IMR-90 (cell line): ENCODE measurements at regions not wholly inside any gene's neighbourhood (a gene's known extent, or its start where the extent isn't known, plus 50 kb on each side); places are given as distances from the start of the nearest gene placed in this dataset.

Experiments
- ATAC-seq: fragments of 200-7000 bp; cut with Tn5 transposase; 2 replicates; pipeline ENCODE4 v1.9.1; 2020; ENCODE audit warnings: low read depth, mild to moderate bottlenecking, moderate library complexity
- BruUV-seq: library from RNA; stranded (reverse); fragments of 400-500 nt; replicated peaks from 2 replicates; lab custom pipeline; 2021; lab: Mats Ljungman, UMichigan
- CTCF ChIA-PET: fragments of 300-600 bp; formaldehyde crosslinking; extraction: SDS; loops from one replicate; lab custom pipeline; 2021; ENCODE audit warnings: antibody characterized with exemption; lab: Yijun Ruan, JAX
- POLR2A ChIA-PET: fragments of 300-600 bp; sonication (Branson Sonifier 250); formaldehyde crosslinking; loops from one replicate; lab custom pipeline; 2022; ENCODE audit warnings: antibody characterized with exemption; ENCODE audit not compliant: unreplicated experiment; lab: Charles Lee
- DNase-seq: peaks from one replicate; pipeline ENCODE4 v3.0.0; 2013
- H2AFZ ChIP-seq: replicated peaks from 2 replicates; pipeline ENCODE3; 2013; ENCODE audit warnings: low read length, mild to moderate bottlenecking; ENCODE audit not compliant: poor library complexity
- H2AK5ac ChIP-seq: 2 replicates; pipeline ENCODE4 v1.6.1; 2013; ENCODE audit warnings: low read depth, low read length, inconsistent platforms
- H2AK9ac ChIP-seq: replicated peaks from 2 replicates; pipeline ENCODE3; 2013; ENCODE audit warnings: mild to moderate bottlenecking, low read depth, low read length, moderate library complexity; ENCODE audit not compliant: poor library complexity
- H2BK120ac ChIP-seq: 2 replicates; pipeline ENCODE4 v1.6.1; 2013; ENCODE audit warnings: low read depth, low read length, inconsistent platforms
- H2BK15ac ChIP-seq: 3 replicates; pipeline ENCODE4 v1.6.1; 2013; ENCODE audit warnings: low read depth, low read length, inconsistent platforms
- H2BK20ac ChIP-seq: 2 replicates; pipeline ENCODE4 v1.6.1; 2013; ENCODE audit warnings: low read depth, mild to moderate bottlenecking, inconsistent platforms, low read length, moderate library complexity
- H2BK5ac ChIP-seq: 2 replicates; pipeline ENCODE4 v1.6.1; 2013; ENCODE audit warnings: mild to moderate bottlenecking, low read depth, low read length, inconsistent platforms; ENCODE audit not compliant: poor library complexity, severe bottlenecking
- H3K14ac ChIP-seq: replicated peaks from 2 replicates; pipeline ENCODE4 v1.6.1; 2013; ENCODE audit warnings: low read depth, low read length, inconsistent platforms
- H3K18ac ChIP-seq: 2 replicates; pipeline ENCODE4 v1.6.1; 2013; ENCODE audit warnings: low read depth, low read length, control low read depth
- H3K23ac ChIP-seq: 2 replicates; pipeline ENCODE4 v1.6.1; 2013; ENCODE audit warnings: low read depth, low read length, inconsistent platforms
- H3K27ac ChIP-seq: 2 replicates; pipeline ENCODE4 v1.5.1; 2013; ENCODE audit warnings: mild to moderate bottlenecking, control low read depth, low read length; ENCODE audit not compliant: insufficient read depth
- H3K27me3 ChIP-seq: 2 replicates; pipeline ENCODE4 v1.6.1; 2013; ENCODE audit warnings: low read length; ENCODE audit not compliant: control insufficient read depth, insufficient read depth
- H3K36me3 ChIP-seq: 2 replicates; pipeline ENCODE4 v1.6.1; 2013; ENCODE audit warnings: low read length, mixed read lengths; ENCODE audit not compliant: control insufficient read depth, insufficient read depth
- H3K4ac ChIP-seq: 2 replicates; pipeline ENCODE4 v1.6.1; 2013; ENCODE audit warnings: low read depth, low read length, inconsistent platforms
- H3K4me1 ChIP-seq: 2 replicates; pipeline ENCODE4 v1.6.1; 2013; ENCODE audit warnings: low read length, mixed read lengths; ENCODE audit not compliant: control insufficient read depth, insufficient read depth
- H3K4me2 ChIP-seq: 2 replicates; pipeline ENCODE4 v1.6.1; 2013; ENCODE audit warnings: low read depth, mild to moderate bottlenecking, control low read depth, low read length, moderate library complexity
- H3K4me3 ChIP-seq: 2 replicates; pipeline ENCODE4 v1.5.1; 2013; ENCODE audit warnings: low read depth, mild to moderate bottlenecking, control low read depth, low read length, moderate library complexity; ENCODE audit not compliant: insufficient read depth
- H3K56ac ChIP-seq: 2 replicates; pipeline ENCODE4 v1.6.1; 2013; ENCODE audit warnings: low read length, inconsistent platforms; ENCODE audit not compliant: insufficient read depth; ENCODE audit errors: extremely low read depth
- H3K79me1 ChIP-seq, 2 experiments: 2 replicates each; pipeline ENCODE4 v1.6.1; 2013; ENCODE audit warnings: low read length in 2 of 2, inconsistent platforms in 1 of 2, low read depth in 1 of 2
- H3K9ac ChIP-seq: 2 replicates; pipeline ENCODE4 v1.6.1; 2013; ENCODE audit warnings: low read depth, low read length, control low read depth
- H3K9me1 ChIP-seq: 2 replicates; pipeline ENCODE4 v1.6.1; 2013; ENCODE audit warnings: low read length, inconsistent platforms; ENCODE audit not compliant: insufficient read depth
- H3K9me3 ChIP-seq: 2 replicates; pipeline ENCODE4 v1.6.1; 2013; ENCODE audit warnings: low read length; ENCODE audit not compliant: control insufficient read depth, insufficient read depth
- H4K20me1 ChIP-seq: 2 replicates; pipeline ENCODE4 v1.6.1; 2013; ENCODE audit warnings: low read length, inconsistent platforms; ENCODE audit not compliant: insufficient read depth
- H4K5ac ChIP-seq: 2 replicates; pipeline ENCODE4 v1.6.1; 2013; ENCODE audit warnings: mild to moderate bottlenecking, low read depth, low read length, control low read depth
- H4K8ac ChIP-seq, 2 experiments: 2 replicates each; pipeline ENCODE4 v1.6.1; 2013; ENCODE audit warnings: low read depth in 2 of 2, low read length in 2 of 2, control low read depth in 1 of 2, inconsistent platforms in 1 of 2
- H4K91ac ChIP-seq: 2 replicates; pipeline ENCODE4 v1.6.1; 2013; ENCODE audit warnings: low read depth, low read length, inconsistent platforms; ENCODE audit not compliant: insufficient read depth
- CHD1 ChIP-seq: IDR thresholded peaks from 2 replicates; pipeline ENCODE4 v1.6.1; 2012; ENCODE audit warnings: low read depth, low read length, improper control_type of control experiment
- FOS ChIP-seq: fragments of 150-350 bp; IDR thresholded peaks from 2 replicates; pipeline ENCODE4 v1.6.1; 2016; ENCODE audit warnings: low read depth, low read length
- MAFK ChIP-seq: IDR thresholded peaks from 2 replicates; pipeline ENCODE4 v1.6.1; 2012; ENCODE audit warnings: low read depth, low read length, improper control_type of control experiment
- MAZ ChIP-seq: IDR thresholded peaks from 2 replicates; pipeline ENCODE4 v1.6.1; 2012; ENCODE audit warnings: low read depth, mild to moderate bottlenecking, low read length, improper control_type of control experiment, moderate library complexity, borderline replicate concordance
- NFE2L2 ChIP-seq: fragments of 150-350 bp; IDR thresholded peaks from 2 replicates; pipeline ENCODE4 v1.6.1; 2016; ENCODE audit warnings: low read depth, mild to moderate bottlenecking, low read length
- POLR2A ChIP-seq: IDR thresholded peaks from 2 replicates; pipeline ENCODE4 v1.6.1; 2012; ENCODE audit warnings: mild to moderate bottlenecking, low read depth, low read length
- RCOR1 ChIP-seq: IDR thresholded peaks from 2 replicates; pipeline ENCODE4 v1.6.1; 2012; ENCODE audit warnings: mild to moderate bottlenecking, low read length, improper control_type of control experiment; ENCODE audit not compliant: insufficient replicate concordance
- whole genome bisulfite sequencing, 2 experiments: methylation state at CpG; one replicate each; pipeline versions ENCODE4 v1.1.5 to v1.1.7; 2013; ENCODE audit warnings: missing lambda C conversion rate in 2 of 2; ENCODE audit not compliant: insufficient read length in 1 of 2; ENCODE audit errors: extremely low coverage in 2 of 2; 5-methylcytosine and 5-hydroxymethylcytosine counted together
- dilution Hi-C: fragments of 300-500 bp; cut with HindIII; formaldehyde crosslinking; loops from one replicate; pipeline ENCODE4 v1.14.3; 2018; ENCODE audit warnings: low sequenced_read_pairs; ENCODE audit not compliant: unreplicated experiment
- in situ Hi-C: fragments of 300-500 bp; cut with MboI; formaldehyde crosslinking; loops from 3 replicates; pipeline ENCODE4 v1.14.3; 2019; ENCODE audit warnings: low sequenced_read_pairs, inconsistent platforms, mixed read lengths
- intact Hi-C: fragments of 100-400 bp; cut with micrococcal nuclease; formaldehyde crosslinking; loops from 2 replicates; pipeline ENCODE4 v1.10.0; 2022
- TF ChIP-seq, protein P1 (sequence below): fragments of 150-350 bp; IDR thresholded peaks from 2 replicates; pipeline ENCODE4 v1.6.1; 2016; ENCODE audit warnings: low read depth, mild to moderate bottlenecking, low read length, moderate library complexity, borderline replicate concordance

DNA sequence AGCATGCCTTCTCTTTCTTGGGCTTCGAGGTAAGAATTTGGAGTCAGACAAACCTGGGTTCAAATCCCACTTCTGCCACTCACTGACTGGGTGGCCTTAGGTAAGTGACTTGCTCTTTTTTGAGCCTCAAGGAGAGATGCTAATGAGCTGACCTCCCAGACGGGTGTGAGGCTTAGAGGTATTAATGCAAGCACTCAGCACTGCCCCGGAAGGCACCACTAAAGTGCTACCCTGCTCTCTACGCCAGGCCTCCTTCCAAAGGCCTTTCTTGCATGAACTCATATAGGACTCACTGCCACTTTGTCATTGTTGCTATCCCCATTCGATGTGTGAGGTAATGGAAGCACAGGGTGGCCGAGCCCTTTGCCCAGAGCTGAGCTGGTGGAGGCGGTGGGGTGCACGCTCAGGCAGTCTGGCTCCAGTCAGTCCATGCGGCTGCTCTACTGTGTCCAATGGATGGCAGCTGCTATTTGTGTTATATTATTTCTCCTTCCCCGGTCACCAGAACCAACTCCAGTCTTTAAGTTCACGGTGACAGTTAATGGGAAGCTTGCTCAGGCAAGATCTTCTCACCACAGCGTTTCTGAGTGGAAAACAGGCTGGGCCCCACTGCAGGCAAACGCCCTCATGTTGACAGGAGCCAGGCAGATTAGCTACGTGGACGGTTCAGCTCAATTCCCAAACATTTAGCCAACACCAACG, 55.2 kb upstream of the MLN start:
- no peak overlapping the region for H3K4me2 ChIP-seq
- no peak overlapping the region for H3K27ac ChIP-seq
- no peaks in the 10 kb centered on the region for H3K9me3 ChIP-seq
- BruUV-seq, result no TSS peak
- ChIA-PET POLR2A (interaction anchor here (0.6 kb wide), 1 partner anchor 378 kb away, joined by 5 read pairs; the partner anchor contains the start of gene HMGA1), CTCF (no interaction called here)
- no peak overlapping the region for H3K18ac ChIP-seq
- H3K79me1 ChIP-seq, result no peaks in the 10 kb centered on the region
- ATAC-seq, result no peak
- no peaks in the 10 kb centered on the region for H4K20me1 ChIP-seq
- intact Hi-C loops (no loop called here), in situ Hi-C loops (no loop called here), dilution Hi-C loops (no loop called here)
- no peak overlapping the region for H3K9ac ChIP-seq
- no peak overlapping the region for H2BK15ac ChIP-seq
- no peak overlapping the region for H2AK5ac ChIP-seq
- no peak overlapping the region for H2BK120ac ChIP-seq
- H3K23ac ChIP-seq, result no peak overlapping the region
- H2BK20ac ChIP-seq, result no peak overlapping the region
- no peak overlapping the region for H4K8ac ChIP-seq
- no peak overlapping the region for H3K56ac ChIP-seq
- H3K36me3 ChIP-seq, result no peaks in the 10 kb centered on the region
- H3K4me3 ChIP-seq, result no peak overlapping the region
- TF ChIP-seq FOS, result no peak
- TF ChIP-seq, protein P1, sequence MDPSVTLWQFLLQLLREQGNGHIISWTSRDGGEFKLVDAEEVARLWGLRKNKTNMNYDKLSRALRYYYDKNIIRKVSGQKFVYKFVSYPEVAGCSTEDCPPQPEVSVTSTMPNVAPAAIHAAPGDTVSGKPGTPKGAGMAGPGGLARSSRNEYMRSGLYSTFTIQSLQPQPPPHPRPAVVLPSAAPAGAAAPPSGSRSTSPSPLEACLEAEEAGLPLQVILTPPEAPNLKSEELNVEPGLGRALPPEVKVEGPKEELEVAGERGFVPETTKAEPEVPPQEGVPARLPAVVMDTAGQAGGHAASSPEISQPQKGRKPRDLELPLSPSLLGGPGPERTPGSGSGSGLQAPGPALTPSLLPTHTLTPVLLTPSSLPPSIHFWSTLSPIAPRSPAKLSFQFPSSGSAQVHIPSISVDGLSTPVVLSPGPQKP, result no peak
- TF ChIP-seq NFE2L2, result no peak
- no peak for TF ChIP-seq MAFK
- TF ChIP-seq MAZ, result no peak
- no peak for TF ChIP-seq CHD1
- TF ChIP-seq POLR2A, result no peak
- TF ChIP-seq RCOR1, result no peak
- H3K4me1 ChIP-seq, result no peaks in the 10 kb centered on the region
- H4K5ac ChIP-seq, result no peak overlapping the region
- no peak overlapping the region for H3K4ac ChIP-seq
- no peak overlapping the region for H4K91ac ChIP-seq
- WGBS, 2 experiments, result 71% methylated on average over 3 of the region's 16 CpGs; no CpG with 5 or more reads in 1 of the 2 experiments
- H3K9me1 ChIP-seq, result no peaks in the 10 kb centered on the region
- no peak overlapping the region for H2AFZ ChIP-seq
- DNase-seq, result no peak
- no peak overlapping the region for H2BK5ac ChIP-seq
- peaks cover 59% of the 10 kb centered on the region for H3K27me3 ChIP-seq
- H3K14ac ChIP-seq, result no peak overlapping the region
- H2AK9ac ChIP-seq, result no peak overlapping the region
